Colonic mucosa (tissue), 4 donors: ENCODE measurements at regions not wholly inside any gene's neighbourhood (a gene's known extent, or its start where the extent isn't known, plus 50 kb on each side); places are given as distances from the start of the nearest gene placed in this dataset.

Experiments used
- DNase-seq: peaks from one replicate; pipeline ENCODE4 v3.0.0-alpha.2; 2020
- H3K27ac ChIP-seq: fragments of 200-600 bp; one replicate; pipeline ENCODE4 v1.8.0; 2021
- H3K27me3 ChIP-seq: fragments of 200-600 bp; one replicate; pipeline ENCODE4 v1.8.0; 2021
- H3K36me3 ChIP-seq: fragments of 200-600 bp; one replicate; pipeline ENCODE4 v1.8.0; 2021
- H3K4me1 ChIP-seq: fragments of 200-600 bp; one replicate; pipeline ENCODE4 v1.8.0; 2021; ENCODE audit warnings: mild to moderate bottlenecking
- H3K4me3 ChIP-seq: fragments of 200-600 bp; one replicate; pipeline ENCODE4 v1.8.0; 2021
- H3K9ac ChIP-seq, 2 donors: one replicate each; pipeline ENCODE4 v1.7.0; 2013; ENCODE audit warnings: control low read depth in 2 of 2, low read depth in 2 of 2, low read length in 2 of 2
- H3K9me3 ChIP-seq: fragments of 200-600 bp; one replicate; pipeline ENCODE4 v1.8.0; 2021
- intact Hi-C: fragments of 100-400 bp; cut with DNase I; formaldehyde crosslinking; loops from one replicate; pipeline ENCODE4 v1.14.1; 2022
- TF ChIP-seq, protein P1 (sequence below): fragments of 200-600 bp; IDR thresholded peaks from one replicate; pipeline ENCODE4 v1.8.0; 2022; ENCODE audit warnings: antibody characterized with exemption, mild to moderate bottlenecking
- donor health status: healthy.
- donor health status: DM: no; HTN: no; CAD: no.
- donor health status: DM: no; HTN: no; CAD: no.

DNA sequence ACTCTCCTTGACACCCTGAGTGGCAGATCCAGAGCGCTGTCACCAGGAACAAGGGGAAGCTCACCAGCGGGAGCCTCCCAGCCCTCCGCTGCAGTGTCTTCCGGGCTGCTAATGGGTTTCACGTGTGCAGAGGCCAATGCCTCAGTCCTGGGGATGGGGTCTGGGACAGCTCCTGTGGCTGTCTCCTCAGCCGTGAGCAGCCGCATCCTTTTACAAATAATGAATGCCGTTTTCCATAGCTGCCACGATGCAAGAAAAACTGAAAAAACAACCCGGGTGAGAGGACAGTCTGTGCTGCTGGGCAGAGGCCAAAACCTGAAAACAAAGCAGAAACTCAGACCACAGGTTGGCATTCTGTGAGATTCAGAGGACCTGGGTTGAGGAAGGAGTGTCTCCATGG, 212.2 kb upstream of the RAB4A start:
- DNase-seq, result no peak

DNA sequence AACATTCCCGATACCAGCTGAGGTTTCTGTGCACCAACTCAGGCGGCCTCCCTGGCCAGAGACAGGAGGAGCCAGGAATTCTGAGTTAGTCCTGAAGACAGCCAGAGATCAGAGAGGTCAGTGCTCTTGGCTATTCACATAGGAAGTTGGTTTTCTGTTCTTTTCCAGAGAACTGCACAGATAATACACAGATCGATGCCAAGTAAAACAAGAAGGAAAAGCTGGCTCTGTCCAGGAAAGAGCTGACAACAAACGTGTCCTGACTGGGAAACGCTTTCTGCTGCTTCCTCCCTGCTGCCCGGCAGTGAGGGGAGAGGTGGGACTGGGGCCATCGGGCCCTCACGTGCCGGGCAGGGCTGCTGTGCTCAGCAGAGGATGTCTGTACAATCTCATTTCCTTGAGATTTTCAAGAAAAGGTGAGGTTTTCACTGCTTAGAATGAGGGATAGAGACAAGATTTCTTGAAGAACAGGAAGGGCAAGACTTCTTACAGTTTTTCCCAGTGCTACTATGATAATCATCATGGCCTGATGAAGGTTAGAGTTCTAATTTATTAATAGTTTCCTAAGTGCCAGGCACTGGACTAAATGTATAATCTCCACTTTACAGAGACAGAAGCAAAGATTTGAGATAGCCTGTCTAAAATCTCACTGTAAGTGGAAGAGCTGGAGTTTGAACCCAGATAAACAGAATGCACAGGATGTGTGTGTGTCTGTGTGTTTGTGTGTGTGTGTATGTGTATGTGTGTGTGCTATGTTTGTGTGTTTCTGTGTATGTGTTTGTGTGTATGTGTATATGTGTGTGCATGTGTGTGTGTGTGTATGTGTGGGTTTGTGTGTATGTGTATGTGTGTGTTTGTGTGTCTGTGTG, 211.0 kb upstream of the RAB4A start:
- Histone ChIP-seq H3K27ac (no peak overlapping the region), H3K4me1 (no peaks in the 10 kb centered on the region), H3K9me3 (no peaks in the 10 kb centered on the region), H3K27me3 (no peaks in the 10 kb centered on the region), H3K36me3 (no peaks in the 10 kb centered on the region), H3K4me3 (no peak overlapping the region), H3K9ac (no peak overlapping the region)
- intact Hi-C loops, result no loop called here
- DNase-seq, result no peak
- TF ChIP-seq, protein P1, sequence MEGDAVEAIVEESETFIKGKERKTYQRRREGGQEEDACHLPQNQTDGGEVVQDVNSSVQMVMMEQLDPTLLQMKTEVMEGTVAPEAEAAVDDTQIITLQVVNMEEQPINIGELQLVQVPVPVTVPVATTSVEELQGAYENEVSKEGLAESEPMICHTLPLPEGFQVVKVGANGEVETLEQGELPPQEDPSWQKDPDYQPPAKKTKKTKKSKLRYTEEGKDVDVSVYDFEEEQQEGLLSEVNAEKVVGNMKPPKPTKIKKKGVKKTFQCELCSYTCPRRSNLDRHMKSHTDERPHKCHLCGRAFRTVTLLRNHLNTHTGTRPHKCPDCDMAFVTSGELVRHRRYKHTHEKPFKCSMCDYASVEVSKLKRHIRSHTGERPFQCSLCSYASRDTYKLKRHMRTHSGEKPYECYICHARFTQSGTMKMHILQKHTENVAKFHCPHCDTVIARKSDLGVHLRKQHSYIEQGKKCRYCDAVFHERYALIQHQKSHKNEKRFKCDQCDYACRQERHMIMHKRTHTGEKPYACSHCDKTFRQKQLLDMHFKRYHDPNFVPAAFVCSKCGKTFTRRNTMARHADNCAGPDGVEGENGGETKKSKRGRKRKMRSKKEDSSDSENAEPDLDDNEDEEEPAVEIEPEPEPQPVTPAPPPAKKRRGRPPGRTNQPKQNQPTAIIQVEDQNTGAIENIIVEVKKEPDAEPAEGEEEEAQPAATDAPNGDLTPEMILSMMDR, result no peak

More for the DNA sequence above, 212.2 kb upstream of the RAB4A start:
- Histone ChIP-seq H3K4me1 (no peaks in the 10 kb centered on the region), H3K36me3 (no peaks in the 10 kb centered on the region), H3K27me3 (no peaks in the 10 kb centered on the region), H3K4me3 (no peak overlapping the region), H3K27ac (no peak overlapping the region), H3K9me3 (no peaks in the 10 kb centered on the region), H3K9ac (no peak overlapping the region)
- intact Hi-C loops, result no loop called here
- TF ChIP-seq, protein P1, result no peak

DNA sequence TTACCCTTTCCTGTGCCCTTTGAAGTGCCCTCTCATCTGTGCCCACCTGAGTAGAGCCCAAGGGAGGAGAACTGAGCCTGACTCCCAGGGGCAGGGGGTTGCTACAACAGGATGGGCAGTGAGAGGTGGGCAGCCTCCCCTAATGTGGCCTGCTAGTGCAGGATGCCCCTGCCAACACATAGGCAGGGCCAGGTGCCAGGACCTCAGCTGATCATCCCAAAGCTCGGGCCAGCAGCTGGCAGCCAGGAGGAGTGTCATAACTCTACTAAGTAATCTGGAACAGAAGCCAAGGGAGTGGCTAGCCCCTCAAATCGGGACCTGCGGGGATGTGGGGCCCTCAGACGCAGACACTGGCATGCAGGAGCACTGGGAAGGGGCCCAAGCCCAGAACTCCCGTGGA, 208.8 kb upstream of the RAB4A start:
- TF ChIP-seq, protein P1, result no peak
- H3K9ac ChIP-seq, result no peak overlapping the region
- no peaks in the 10 kb centered on the region for H3K27me3 ChIP-seq
- no peaks in the 10 kb centered on the region for H3K4me1 ChIP-seq
- H3K4me3 ChIP-seq, result no peak overlapping the region
- no peaks in the 10 kb centered on the region for H3K9me3 ChIP-seq
- no peaks in the 10 kb centered on the region for H3K36me3 ChIP-seq
- no peak for DNase-seq
- intact Hi-C loops, result no loop called here
- no peak overlapping the region for H3K27ac ChIP-seq

DNA sequence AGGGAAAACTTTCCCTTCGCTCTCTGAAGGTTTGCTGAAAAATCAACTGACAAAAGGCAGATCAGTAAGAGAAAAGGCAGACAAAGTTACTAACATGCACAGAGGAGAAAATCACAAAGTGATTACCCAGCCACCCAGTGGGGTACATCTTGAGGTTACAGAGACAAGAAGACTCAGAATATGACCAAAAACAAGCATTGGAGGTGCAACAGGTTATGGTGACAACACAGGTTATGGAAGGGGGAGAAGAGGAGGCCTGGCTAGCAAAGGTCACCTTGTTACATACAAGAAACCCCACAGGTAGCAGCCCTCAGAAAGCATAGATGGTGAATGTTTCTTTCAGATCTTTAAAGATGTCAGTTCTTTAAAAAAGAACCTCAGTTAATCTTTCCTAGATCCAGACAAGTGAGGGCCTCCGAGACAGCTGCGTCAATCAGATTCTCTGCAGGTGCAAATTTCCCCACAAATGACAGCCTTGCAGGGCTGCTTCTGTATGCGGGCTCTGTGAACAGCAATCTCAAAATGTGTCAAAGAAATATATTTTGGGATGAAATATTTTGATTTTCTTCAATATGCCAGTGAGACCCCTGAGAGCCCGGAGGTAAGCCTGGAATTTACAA, 207.6 kb upstream of the RAB4A start:
- no peaks in the 10 kb centered on the region for H3K4me1 ChIP-seq

DNA sequence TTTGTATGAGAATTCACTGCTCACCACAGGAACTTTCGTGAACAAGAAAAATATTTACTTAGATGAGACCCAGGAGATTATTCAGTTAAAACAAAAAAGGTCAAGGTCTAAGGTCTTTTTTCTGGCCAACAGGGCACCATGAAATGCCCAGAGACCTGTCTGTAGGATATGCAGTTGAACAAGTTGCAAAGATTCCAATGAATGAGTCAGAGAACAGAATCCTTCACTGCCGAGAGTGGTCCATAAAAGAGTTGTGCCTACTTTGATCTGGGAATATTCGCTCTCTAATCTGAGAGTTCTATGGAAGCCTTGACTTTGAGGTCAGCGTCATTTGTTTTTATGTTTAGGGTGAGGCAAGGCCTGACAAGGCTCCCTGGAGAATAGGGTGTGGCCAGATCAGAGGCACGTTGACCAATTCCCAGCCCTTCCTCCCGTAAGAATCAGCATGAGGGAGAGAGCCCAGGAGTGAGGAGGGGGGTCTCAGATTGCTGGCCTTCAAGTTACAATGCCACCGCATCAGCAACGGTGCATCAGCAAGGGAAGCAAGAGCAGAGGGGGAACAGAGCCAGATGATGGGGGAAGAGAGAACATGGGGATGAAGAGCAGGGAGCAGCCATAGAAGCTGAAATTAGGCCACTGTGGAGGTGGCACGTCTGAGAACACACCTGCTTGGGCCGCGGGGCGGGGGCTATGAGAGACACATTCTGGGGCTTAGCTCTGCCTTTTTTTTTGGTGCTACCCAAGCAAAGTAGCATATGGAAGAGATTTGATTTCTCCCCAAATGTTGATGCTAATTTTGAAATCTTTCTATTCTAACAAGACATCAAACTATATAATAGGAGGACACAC, 206.4 kb upstream of the RAB4A start:
- Histone ChIP-seq H3K4me3 (no peak overlapping the region), H3K27me3 (no peaks in the 10 kb centered on the region), H3K9me3 (no peaks in the 10 kb centered on the region), H3K36me3 (no peaks in the 10 kb centered on the region), H3K27ac (no peak overlapping the region), H3K9ac (no peak overlapping the region), H3K4me1 (no peaks in the 10 kb centered on the region)
- TF ChIP-seq, protein P1, result no peak
- intact Hi-C loops, result no loop called here
- DNase-seq, result no peak

More for the DNA sequence above, 207.6 kb upstream of the RAB4A start:
- H3K9me3 ChIP-seq, result no peaks in the 10 kb centered on the region
- no peaks in the 10 kb centered on the region for H3K27me3 ChIP-seq
- no peak overlapping the region for H3K9ac ChIP-seq
- intact Hi-C loops, result no loop called here
- H3K4me3 ChIP-seq, result no peak overlapping the region
- H3K36me3 ChIP-seq, result no peaks in the 10 kb centered on the region
- TF ChIP-seq, protein P1, result no peak
- DNase-seq, result no peak
- H3K27ac ChIP-seq, result no peak overlapping the region
